ENCODE measurements at regions not wholly inside any gene's neighbourhood (a gene's known extent, or its start where the extent isn't known, plus 50 kb on each side); places are given as distances from the start of the nearest gene placed in this dataset.

DNA sequence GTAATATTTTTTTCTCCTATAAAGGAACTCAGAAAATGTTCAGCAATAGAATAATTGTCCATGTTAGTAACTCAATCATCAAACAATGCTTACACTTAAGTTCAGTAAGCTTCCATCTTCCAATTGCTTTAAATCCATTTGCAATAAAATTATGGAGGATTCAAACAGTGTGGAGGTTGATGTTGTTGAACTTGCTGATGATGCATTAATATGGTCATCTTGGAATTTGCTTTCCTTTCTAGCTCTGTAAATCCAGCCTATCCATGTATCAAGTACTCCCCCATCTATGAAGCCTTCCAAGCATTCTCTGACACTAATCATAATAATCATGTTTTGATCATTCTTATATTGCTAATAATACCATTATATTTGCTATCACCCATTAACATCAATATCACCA lies 378.4 kb upstream of the CNTN3 start:
- Histone ChIP-seq H3K36me3 (ENCODE audit: control insufficient read depth, insufficient read depth, low read length) (no peaks in the 10 kb centered on the region), H3K9ac (ENCODE audit: insufficient read depth, low read length) (no peak overlapping the region), H4K20me1 (ENCODE audit: control insufficient read depth, extremely low read depth, insufficient read depth, low read length) (no peaks in the 10 kb centered on the region), H3K27me3 (ENCODE audit: control insufficient read depth, insufficient read depth, low read length) (no peaks in the 10 kb centered on the region), H3K4me2 (ENCODE audit: extremely low read depth, insufficient read depth, low read length) (no peak overlapping the region), H3K4me3 (replicated peaks in 1 of 4; ENCODE audit: control extremely low read depth in 1 of 4, insufficient read depth in 1 of 4, low read depth in 3 of 4, low read length in 4 of 4) (no peak overlapping the region), H3K9me3 (ENCODE audit: control insufficient read depth, insufficient read depth, low read depth, low read length) (no peaks in the 10 kb centered on the region), H3K79me2 (ENCODE audit: control insufficient read depth, insufficient read depth, low read length) (no peaks in the 10 kb centered on the region), H3K4me1 (ENCODE audit: control insufficient read depth, extremely low read depth, insufficient read depth, low read length) (no peaks in the 10 kb centered on the region), H2AFZ (ENCODE audit: low read length) (no peak overlapping the region), H3K27ac (ENCODE audit: insufficient read depth, low read length) (no peak overlapping the region)
- TF ChIP-seq, protein P1, sequence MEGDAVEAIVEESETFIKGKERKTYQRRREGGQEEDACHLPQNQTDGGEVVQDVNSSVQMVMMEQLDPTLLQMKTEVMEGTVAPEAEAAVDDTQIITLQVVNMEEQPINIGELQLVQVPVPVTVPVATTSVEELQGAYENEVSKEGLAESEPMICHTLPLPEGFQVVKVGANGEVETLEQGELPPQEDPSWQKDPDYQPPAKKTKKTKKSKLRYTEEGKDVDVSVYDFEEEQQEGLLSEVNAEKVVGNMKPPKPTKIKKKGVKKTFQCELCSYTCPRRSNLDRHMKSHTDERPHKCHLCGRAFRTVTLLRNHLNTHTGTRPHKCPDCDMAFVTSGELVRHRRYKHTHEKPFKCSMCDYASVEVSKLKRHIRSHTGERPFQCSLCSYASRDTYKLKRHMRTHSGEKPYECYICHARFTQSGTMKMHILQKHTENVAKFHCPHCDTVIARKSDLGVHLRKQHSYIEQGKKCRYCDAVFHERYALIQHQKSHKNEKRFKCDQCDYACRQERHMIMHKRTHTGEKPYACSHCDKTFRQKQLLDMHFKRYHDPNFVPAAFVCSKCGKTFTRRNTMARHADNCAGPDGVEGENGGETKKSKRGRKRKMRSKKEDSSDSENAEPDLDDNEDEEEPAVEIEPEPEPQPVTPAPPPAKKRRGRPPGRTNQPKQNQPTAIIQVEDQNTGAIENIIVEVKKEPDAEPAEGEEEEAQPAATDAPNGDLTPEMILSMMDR (conservative IDR thresholded peaks at IDR 0.05 in 1 of 2, IDR thresholded peaks at IDR 0.05 in 1 of 2; ENCODE audit: low read depth in 1 of 2, low read length in 2 of 2), result no peak
- no peak for TF ChIP-seq EZH2 (IDR thresholded peaks at IDR 0.05; ENCODE audit: low read length, missing control alignments)
- DNase-seq (ENCODE audit: low read depth in 2 of 2), result no peak

DNA sequence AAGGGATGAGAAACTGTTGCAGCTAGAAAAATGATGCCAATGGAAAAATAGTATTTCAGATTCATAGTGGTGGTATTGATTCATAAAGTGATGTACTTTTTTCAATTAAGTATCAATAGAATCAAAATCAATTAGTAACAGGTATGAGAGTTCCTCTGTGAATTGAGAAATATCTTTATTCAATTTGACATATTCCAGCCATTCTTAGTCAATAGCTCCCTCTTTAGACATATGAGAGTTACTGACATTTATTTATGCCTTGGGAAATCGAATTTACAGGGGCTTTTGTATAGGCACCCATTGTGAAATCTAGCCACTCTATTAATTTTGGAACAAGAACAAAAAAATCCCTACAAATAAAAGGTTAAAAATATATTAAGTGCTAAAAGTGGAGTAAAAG lies 386.9 kb upstream of the CNTN3 start:
- peak in 1 of 2 donors; percentile 23 for DNase-seq (ENCODE audit: low read depth in 2 of 2)
- Histone ChIP-seq H3K4me2 (ENCODE audit: extremely low read depth, insufficient read depth, low read length) (no peak overlapping the region), H3K27ac (ENCODE audit: insufficient read depth, low read length) (no peak overlapping the region), H3K36me3 (ENCODE audit: control insufficient read depth, insufficient read depth, low read length) (no peaks in the 10 kb centered on the region), H2AFZ (ENCODE audit: low read length) (no peak overlapping the region), H3K27me3 (ENCODE audit: control insufficient read depth, insufficient read depth, low read length) (no peaks in the 10 kb centered on the region), H3K79me2 (ENCODE audit: control insufficient read depth, insufficient read depth, low read length) (no peaks in the 10 kb centered on the region), H3K4me3 (replicated peaks in 1 of 4; ENCODE audit: control extremely low read depth in 1 of 4, insufficient read depth in 1 of 4, low read depth in 3 of 4, low read length in 4 of 4) (no peak overlapping the region), H3K9ac (ENCODE audit: insufficient read depth, low read length) (no peak overlapping the region), H4K20me1 (ENCODE audit: control insufficient read depth, extremely low read depth, insufficient read depth, low read length) (no peaks in the 10 kb centered on the region), H3K4me1 (ENCODE audit: control insufficient read depth, extremely low read depth, insufficient read depth, low read length) (no peaks in the 10 kb centered on the region), H3K9me3 (ENCODE audit: control insufficient read depth, insufficient read depth, low read depth, low read length) (no peaks in the 10 kb centered on the region)
- no peak for TF ChIP-seq EZH2 (IDR thresholded peaks at IDR 0.05; ENCODE audit: low read length, missing control alignments)
- TF ChIP-seq, protein P1 (conservative IDR thresholded peaks at IDR 0.05 in 1 of 2, IDR thresholded peaks at IDR 0.05 in 1 of 2; ENCODE audit: low read depth in 1 of 2, low read length in 2 of 2), result peak in 1 of 2 donors; percentile 29

DNA sequence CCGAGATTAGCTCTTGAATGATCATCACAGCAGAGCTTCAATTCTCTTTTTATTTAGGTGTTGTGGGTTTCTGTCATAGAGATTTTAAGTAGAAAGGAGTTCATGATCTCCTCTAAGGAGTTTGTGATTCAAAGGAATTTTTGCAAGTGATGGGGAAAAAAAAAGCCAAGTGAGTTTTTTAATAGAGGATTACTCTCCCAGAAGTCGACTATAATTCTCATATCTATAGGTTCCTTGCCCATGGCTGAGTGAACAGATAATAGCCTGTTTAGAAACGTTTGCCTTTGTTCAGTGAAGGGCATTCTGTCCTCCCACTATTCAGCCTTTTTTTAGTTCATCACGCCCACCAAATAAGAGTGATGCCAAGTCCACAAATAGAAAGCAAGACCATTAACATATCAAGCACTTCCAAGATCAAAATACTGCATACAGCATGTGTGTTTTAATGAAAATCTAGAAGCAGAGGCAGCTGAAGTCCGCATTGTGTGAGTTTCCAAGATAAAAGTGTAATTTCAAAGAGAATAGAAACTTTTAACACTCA lies 398.4 kb upstream of the CNTN3 start:
- Histone ChIP-seq H3K9ac (ENCODE audit: insufficient read depth, low read length) (no peak overlapping the region), H3K79me2 (ENCODE audit: control insufficient read depth, insufficient read depth, low read length) (no peaks in the 10 kb centered on the region), H3K4me3 (replicated peaks in 1 of 4; ENCODE audit: control extremely low read depth in 1 of 4, insufficient read depth in 1 of 4, low read depth in 3 of 4, low read length in 4 of 4) (no peak overlapping the region), H3K4me1 (ENCODE audit: control insufficient read depth, extremely low read depth, insufficient read depth, low read length) (no peaks in the 10 kb centered on the region), H3K4me2 (ENCODE audit: extremely low read depth, insufficient read depth, low read length) (no peak overlapping the region), H3K9me3 (ENCODE audit: control insufficient read depth, insufficient read depth, low read depth, low read length) (no peaks in the 10 kb centered on the region), H3K27me3 (ENCODE audit: control insufficient read depth, insufficient read depth, low read length) (no peaks in the 10 kb centered on the region), H4K20me1 (ENCODE audit: control insufficient read depth, extremely low read depth, insufficient read depth, low read length) (no peaks in the 10 kb centered on the region), H3K36me3 (ENCODE audit: control insufficient read depth, insufficient read depth, low read length) (no peaks in the 10 kb centered on the region), H2AFZ (ENCODE audit: low read length) (no peak overlapping the region), H3K27ac (ENCODE audit: insufficient read depth, low read length) (no peak overlapping the region)
- no peak for DNase-seq (ENCODE audit: low read depth in 2 of 2)
- TF ChIP-seq, protein P1 (conservative IDR thresholded peaks at IDR 0.05 in 1 of 2, IDR thresholded peaks at IDR 0.05 in 1 of 2; ENCODE audit: low read depth in 1 of 2, low read length in 2 of 2), result no peak
- TF ChIP-seq EZH2 (IDR thresholded peaks at IDR 0.05; ENCODE audit: low read length, missing control alignments), result no peak

Measured in fibroblast of lung (primary cell).